Liver (tissue), 3 donors: ENCODE measurements at regions not wholly inside any gene's neighbourhood (a gene's known extent, or its start where the extent isn't known, plus 50 kb on each side); places are given as distances from the start of the nearest gene placed in this dataset.

Experiments used
- CTCF ChIP-seq: fragments of 150-350 bp; IDR thresholded peaks from 2 replicates; pipeline ENCODE4 v1.5.1; 2017; ENCODE audit warnings: improper control_type of control experiment, low read depth, low read length; ENCODE audit not compliant: missing input control
- HNF4G ChIP-seq: IDR thresholded peaks from 2 replicates; pipeline ENCODE4 v1.6.1; 2016; ENCODE audit warnings: antibody characterized with exemption
- JUND ChIP-seq, 2 donors: IDR thresholded peaks; 2 replicates each; pipeline ENCODE4 v1.6.1; 2016; ENCODE audit warnings: antibody characterized with exemption in 2 of 2
- MAX ChIP-seq: IDR thresholded peaks from 2 replicates; pipeline ENCODE4 v1.6.1; 2016; ENCODE audit warnings: antibody characterized with exemption
- RAD21 ChIP-seq, 2 donors: IDR thresholded peaks; 2 replicates each; pipeline ENCODE4 v1.6.1; 2016; ENCODE audit warnings: antibody characterized with exemption in 2 of 2, mild to moderate bottlenecking in 2 of 2
- REST ChIP-seq: IDR thresholded peaks from 2 replicates; pipeline ENCODE4 v1.6.1; 2016; ENCODE audit warnings: antibody characterized with exemption, mild to moderate bottlenecking
- SP1 ChIP-seq: IDR thresholded peaks from 2 replicates; pipeline ENCODE4 v1.6.1; 2018; ENCODE audit warnings: antibody characterized with exemption, mild to moderate bottlenecking
- TAF1 ChIP-seq: conservative IDR thresholded peaks from 2 replicates; pipeline ENCODE4 v1.6.1; 2016; ENCODE audit warnings: antibody characterized with exemption, mild to moderate bottlenecking
- YY1 ChIP-seq: IDR thresholded peaks from 2 replicates; pipeline ENCODE4 v1.6.1; 2016; ENCODE audit warnings: antibody characterized with exemption, mild to moderate bottlenecking
- ZBTB33 ChIP-seq: IDR thresholded peaks from 2 replicates; pipeline ENCODE4 v1.6.1; 2016; ENCODE audit warnings: antibody characterized with exemption
- donor health status: healthy.
- donor health status: healthy.

GRCh38 chr6:134564705-134565104, 246.8 kb upstream of the SGK1 start:
- TF ChIP-seq MAX = no peak
- TF ChIP-seq CTCF = no peak
- TF ChIP-seq RAD21 (IDR thresholded peaks at IDR 0.05) = no peak
- no peak for TF ChIP-seq REST
- TF ChIP-seq JUND (IDR thresholded peaks at IDR 0.05) = no peak
- TF ChIP-seq HNF4G = no peak
- no peak for TF ChIP-seq ZBTB33
- TF ChIP-seq YY1 = no peak
- no peak for TF ChIP-seq SP1
- TF ChIP-seq TAF1 = no peak
